NCI-H1092 treated with DMSO at 0.1 percent for 48 hours (cell line): ENCODE measurements at regions not wholly inside any gene's neighbourhood (a gene's known extent, or its start where the extent isn't known, plus 50 kb on each side); places are given as distances from the start of the nearest gene placed in this dataset.
"Not testable (repeated sequence)": the region's sequence is repeated elsewhere in the genome, so short reads cannot be mapped to it uniquely, and the experiment has no call there.

Experiments used
- DNase-seq: peaks from one replicate; lab custom pipeline; 2025; lab: John Stamatoyannopoulos, UW

DNA sequence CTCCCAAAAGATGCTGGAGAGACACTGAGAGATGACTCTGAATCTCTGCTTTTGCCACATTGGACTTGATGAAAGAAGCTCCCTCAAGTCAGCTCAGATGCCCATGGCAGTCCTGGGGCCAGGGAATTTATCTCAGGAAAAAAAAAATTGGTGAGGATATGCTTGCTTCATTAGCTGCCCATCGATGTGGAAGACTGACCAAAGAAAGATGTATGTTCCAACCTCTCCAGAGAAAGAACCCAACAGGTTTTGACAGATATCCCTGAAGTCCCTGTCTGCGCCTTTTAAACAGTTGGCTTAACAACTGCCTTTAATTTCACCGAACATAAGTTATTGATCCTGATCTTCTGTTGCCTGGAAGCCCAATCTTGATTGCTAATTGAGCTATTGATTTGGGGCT lies 137.4 kb downstream of the TMEM114 start:
- DNase-seq: no peak

DNA sequence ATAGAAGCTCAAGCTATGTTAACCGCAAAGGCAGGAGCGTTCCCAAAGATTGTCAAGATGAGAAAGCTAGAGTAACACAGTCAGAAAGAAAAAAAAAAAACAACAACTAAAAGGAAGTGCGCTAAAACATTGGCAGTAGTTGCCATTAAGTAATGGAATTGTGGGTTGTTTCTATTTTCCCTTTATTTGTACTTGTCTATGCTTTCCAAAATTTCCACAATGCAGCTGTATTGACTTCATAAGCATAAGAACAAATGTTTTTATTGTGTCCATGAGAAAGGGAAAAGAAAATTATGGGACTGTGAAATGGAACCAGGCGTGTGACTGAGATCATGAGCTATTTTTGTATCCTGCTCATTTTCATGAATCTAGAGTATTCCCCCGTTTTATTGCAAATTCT lies 153.4 kb downstream of the TMEM114 start:
- DNase-seq: no peak

DNA sequence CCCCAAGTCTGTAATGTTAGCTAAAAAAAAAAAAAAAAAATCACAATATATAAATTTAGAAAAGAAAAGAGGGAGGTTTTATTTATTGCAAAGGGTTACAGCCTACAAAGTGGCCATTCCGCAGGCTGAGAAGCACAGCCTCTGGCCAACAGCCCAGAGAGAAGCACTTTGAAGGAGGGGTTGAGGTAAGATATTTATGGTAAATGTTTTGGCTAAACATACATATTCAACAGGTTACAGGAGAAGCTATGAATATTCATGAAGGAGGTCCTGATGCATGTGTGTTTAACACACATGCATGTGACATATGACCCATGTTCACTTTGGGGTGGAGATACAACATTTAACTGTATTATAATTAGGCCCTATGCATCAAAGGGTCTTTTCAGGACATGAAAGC lies 158.5 kb downstream of the TMEM114 start:
- DNase-seq: no peak

DNA sequence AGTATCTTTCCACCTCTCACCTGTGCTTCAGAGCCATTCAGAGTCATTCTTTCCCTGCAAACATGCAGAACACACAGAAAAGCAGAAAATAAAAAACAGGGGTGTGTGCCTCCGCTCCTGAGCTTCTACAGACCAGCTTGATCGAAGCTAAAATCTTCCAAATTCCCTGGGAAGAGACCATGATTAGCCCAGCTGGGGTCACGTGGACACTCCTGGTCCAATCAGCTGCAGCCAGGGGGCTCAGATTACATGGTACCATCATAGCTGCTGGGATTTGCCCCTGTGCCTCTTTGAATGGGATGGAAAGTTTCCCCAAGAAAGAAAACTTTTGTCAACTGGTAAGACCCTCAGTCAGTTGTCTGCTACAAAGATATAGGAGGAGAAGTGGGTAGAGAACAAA lies 159.9 kb downstream of the TMEM114 start:
- DNase-seq: no peak

DNA sequence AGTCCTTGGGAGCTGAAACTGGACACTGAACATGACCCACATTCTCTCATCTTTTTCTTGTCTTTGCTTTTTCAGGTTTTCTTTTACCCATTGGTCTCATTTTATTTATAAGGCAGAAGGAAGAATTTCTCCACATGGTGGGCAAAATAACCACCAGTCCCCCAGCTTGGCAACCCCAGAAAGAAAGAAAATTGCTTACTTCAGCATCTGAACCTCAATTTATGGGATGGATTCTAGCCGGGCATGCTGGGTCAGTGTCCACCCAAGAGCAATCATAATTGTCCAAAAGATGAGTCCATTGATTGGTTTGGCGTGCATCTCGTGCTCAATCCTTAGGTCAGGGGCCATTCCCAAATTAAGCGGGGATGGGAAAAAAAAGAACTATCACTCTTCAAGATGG lies 163.7 kb downstream of the TMEM114 start:
- no peak for DNase-seq

DNA sequence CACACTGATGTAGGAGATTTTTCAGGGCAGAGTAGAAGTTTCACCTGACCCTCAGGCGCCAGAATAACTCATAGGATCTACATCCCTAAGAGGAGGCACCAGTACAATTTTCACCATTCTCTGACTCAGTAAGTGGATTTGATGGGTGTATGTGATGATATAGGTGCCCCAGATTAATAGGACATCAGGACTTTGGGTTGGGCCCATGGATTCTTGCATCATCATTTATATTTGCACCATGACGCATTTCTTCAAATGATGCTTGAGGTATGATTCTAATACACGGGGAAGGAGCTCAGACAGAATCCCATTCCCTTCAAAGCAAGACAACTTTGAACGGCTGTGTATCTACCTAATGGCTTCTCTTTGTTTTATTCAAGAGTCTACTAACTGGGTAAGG lies 173.2 kb downstream of the TMEM114 start:
- no peak for DNase-seq

DNA sequence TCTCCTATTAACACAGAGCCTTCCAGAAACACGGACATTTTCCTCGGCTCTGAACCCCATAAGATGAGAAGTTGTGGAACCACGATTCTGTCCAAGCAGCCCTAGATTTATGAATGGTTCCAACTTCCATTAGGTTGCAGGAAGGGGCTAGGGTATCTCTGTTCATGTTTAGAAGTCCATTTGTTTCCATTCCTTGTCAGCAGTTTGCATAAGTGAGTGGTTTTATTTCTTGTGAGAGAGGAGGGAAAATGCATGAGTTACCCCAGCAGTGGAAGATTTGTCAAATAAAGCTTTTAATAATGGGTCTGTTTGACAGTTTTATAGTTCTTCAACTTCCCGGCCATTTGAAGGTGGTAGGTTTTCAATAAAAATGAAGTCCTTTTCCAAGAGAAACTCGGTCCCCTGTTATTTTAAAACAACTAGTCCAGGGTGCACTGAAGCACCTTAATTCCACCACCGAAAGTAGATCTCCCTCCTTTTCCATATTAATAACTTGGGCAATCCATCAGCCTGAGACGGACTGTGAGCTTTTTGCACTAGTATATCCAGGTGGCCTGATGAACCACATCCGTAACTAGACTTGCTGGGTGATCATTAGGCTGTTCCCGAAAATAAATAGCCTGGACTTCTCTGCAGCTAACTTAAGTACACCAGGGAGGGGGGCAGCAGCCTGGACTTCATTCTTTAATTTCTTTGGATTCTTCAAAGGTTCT lies 181.3 kb downstream of the TMEM114 start:
- no peak for DNase-seq

DNA sequence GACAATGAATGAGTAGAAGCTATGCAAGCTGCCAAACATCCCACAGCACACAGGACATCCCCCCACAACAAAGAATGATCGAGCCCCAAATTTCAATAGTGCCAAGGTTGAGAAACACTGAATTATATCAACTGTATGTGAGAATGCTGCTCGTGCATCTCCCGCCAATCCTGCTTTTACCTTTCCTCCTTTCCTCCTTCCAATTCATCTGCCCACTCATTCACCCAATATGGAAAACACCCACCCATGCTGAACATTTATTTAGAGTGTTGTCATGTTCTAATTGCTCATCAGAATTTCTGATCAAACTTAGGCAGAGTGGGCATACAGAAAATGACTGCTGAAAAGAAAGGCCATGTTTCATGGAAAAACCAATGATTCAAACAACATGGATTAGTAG lies 183.0 kb downstream of the TMEM114 start:
- DNase-seq: no peak

DNA sequence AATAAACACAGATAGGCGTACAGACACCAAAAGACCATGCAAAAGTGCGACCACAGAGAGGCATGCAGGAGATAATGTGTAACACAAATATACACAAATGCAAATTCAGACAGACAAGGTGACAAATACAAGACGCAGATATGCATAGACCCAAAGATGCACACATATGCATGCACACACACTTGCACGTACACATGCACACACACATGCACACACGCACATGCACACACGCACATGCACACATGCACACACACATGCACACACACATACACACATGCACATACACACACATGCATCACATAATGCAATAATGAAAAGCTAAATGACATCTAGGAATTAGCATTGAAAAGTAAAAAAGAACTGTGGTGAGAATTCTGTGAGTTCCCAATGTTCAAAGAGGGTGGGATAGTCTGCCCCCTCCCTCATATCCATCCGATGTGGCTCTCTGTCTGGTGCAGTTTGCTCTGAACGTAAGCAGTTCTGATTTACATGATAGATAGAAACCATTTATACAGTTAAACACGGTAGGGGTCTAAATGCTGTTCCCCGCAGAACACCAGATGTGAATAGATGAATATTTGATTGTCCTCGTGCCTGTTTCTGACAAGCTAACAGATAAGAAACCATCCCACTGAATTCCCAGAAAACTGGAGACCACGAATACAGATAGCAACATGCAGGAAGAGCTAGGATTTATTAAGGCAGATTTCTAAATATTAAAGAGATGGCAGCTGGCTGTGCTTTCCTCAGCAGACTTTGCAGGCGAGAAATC lies 186.1 kb downstream of the TMEM114 start:
- no peak for DNase-seq

DNA sequence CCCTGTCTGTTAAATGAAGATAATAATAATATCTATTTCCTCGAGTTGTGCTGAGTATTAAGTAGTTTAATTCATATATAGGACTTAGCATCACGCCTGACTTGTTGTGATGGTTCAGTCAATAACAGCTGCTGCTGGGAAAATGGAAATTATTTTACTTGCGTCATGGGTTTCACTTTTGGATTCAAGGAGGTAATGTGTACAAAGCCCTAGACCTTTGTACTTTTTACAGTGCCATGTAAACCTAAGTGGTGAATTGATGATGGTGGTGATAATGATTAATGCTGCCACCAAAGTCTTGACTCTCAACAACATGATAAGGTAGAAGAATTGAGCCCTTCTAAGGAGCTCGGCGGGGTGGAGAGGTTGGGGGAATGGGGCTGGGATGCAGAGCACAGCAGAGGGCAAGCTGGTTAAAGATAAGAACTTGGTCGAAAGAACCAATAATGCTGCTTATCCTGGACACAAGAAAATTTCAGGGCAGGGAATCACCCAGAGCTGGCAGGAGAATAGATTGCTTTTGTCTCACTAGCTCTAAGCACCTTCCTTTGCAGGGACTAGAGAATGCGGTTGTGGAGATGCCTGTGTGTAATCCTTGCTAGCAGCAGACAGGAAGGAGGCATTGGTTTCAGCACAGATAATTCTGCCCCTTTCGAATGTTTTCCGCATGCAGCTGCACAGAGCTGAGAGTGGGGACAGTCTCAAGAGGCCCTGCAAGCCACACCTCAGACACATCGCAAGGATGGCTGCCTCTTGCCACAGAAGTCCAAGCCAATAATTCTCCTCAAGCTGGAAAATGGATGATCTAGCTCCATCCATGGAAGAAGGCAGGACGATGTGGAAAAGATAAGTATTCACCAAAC lies 187.1 kb downstream of the TMEM114 start:
- DNase-seq: no peak

DNA sequence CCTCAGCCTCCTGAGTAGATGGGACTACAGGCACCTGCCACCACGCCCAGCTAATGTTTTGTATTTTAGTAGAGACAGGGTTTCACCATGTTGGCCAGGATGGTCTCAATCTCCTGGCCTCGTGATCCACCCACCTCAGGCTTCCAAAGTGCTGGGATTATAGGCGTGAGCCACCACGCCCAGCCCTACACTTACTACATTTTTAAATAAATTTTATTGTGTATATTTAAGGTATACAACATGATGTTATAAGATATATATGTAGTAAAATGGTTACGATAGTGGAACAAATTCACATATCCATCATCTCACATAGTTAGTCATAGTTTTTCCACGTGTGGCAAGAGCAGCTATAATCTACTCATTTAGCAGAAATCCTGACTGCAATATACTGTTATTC lies 189.6 kb downstream of the TMEM114 start:
- DNase-seq: not testable (repeated sequence)

DNA sequence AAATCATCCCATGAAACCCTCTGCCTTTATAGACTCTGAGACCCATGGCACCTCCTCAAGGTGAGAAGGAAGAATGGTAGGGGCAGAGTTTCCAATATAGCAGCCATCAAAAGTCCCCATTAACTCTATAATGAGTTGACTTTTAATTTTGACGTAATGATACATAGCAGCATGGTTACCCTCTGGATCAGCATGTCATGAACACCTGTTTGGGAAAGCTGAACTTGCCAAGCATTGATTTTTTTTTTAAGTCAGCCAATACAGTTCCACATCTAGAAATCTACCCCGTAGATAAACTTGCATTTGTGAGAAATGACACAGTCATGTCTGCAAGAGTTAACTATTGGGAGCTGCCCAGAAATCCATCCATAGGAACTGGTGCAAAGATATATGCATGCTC lies 191.8 kb downstream of the TMEM114 start:
- no peak for DNase-seq

DNA sequence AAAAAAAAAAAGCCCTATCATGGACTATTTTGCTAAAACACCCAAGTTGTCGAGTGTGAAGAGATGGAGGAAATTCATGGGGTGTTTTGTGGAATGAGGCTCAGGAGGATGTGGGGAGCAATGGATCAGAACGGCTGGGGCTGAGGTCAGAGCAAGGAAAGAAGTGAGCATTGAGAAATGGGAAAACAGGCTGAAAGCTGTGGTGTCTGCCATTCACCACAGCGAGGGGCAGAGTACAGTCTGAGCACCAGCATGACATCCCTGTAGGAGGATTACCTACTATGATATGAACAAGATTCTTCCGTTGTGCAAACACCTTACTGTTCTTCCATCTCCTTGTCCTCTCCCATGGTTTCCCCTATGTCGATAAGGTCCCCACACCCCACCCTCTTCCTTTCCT lies 193.1 kb downstream of the TMEM114 start:
- no peak for DNase-seq

DNA sequence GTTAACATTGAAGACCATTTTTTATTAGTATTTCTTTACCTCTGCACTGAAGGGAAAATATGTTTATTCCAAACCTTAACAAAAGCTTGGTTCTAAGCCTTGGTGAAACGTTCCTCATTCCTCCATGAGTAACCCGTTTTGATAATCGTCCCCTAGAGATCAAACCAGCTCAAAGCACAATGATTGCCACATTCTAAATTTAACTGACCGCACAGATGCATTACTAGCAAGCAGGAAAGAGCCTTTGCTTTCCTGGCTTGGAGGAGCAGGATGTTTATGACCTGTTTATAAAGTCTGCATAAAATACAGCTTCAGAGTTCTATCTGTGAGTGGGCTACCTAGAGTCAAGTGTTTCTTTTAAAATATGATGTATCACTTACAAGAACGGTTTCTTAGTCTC lies 193.8 kb downstream of the TMEM114 start:
- no peak for DNase-seq

DNA sequence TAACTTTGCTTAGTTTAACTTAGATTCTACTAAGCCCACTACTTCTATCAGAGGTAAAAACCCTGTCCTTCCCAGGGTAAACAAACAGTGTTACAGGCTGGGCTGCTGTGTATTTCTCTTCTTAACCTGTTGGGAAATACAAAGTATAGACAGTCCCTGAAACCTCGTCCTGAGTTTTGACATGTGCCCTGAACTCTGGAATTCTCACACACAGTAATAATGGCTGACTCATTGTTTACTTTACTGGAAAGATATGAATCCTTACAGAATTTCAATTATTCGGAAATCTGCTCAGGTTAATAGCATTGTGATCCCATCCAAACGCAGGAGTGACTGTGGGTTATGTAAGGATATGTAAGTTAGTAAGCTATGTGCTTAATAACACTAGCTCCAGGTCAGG lies 199.1 kb downstream of the TMEM114 start:
- DNase-seq: no peak

DNA sequence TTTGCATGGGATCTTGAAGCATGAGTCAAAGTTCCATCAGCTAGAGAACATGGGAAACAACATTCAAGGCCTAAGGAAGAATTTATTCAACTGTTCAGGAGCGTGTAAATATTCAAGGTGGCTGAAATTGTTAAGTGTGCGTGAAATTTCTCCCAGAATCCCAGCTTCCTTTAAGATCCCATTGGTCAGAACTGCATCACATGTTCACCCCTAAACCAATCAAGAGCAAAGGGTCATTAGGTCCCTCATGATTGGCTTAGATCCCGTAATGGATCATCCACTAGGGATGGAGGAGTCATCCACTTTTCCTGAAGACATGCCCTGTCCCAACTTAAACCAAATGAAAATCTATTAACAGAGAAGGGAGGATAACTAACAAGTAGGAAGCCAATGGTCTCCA lies 201.6 kb downstream of the TMEM114 start:
- no peak for DNase-seq

DNA sequence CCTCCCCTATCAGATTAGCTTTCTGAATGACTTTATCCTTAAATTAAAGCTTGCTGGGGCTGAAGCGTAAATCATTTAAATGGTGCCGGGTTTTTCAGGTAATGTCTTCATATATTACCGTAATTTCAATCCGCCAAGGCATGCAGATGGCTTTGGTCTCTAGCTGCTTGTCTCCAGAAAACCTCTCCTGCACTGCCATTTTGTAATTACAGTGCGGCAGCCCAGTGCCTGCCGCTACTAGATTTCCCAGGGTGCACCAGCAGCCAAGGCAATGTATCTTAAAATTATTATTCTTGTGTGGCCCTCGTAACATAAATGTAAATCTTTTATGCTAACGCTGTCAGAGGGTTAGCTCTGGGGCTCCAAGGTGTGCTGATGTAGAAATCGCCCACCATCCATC lies 208.5 kb downstream of the TMEM114 start:
- no peak for DNase-seq

DNA sequence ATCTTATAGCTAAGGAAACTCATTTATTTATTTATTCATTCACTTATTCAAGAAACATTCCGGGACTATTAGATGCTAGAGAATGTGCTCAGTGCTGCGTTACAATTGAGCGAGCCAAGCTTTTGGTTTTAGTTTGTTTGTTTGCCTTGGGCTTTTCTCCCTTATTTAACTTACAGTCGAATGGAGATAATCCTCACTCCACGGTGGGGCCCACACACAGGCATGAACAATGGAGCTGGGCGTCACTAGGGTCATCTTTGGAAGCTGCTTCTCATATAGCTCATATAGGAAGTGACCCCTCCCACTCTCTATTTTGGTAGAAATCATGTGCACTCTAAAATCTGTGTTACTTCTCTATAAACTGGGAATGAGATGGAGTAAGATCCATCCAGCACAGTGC lies 210.0 kb downstream of the TMEM114 start:
- DNase-seq: no peak

DNA sequence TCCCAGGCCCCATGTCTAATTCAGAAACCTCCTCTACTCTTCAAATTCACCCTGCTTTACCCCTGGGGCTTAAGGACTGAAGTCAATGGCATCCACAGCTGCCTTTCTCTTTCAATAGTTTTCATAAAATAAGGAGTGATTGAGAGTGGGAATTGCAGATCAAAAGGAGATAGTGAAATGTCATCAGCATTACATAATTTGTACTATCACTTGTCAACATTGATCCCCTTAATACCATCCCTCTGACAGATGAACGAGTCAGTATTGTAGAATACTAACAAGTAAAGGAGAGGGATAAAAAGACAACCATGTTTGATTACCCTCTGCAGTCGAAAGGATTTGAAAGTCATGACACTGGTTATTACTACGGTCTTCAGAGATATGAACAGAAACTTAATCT lies 212.4 kb downstream of the TMEM114 start:
- no peak for DNase-seq

DNA sequence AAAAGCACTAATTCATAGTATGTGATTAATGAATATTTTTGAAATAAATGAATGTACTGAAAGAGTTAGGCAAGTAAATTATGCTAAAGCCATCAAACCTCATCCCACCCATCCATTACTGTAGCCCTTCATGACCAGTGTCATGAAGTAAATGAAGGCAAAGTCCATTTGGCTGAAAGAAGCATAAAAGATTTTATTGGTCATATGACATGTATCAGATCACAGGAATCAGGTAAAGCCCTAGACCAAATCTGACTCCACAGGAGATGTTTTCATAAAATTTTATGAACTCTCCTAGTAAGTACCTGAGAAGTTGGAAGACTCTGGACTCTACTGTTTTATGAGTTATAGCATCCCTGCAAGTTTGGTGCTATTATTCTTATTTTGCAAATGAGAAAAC lies 213.5 kb downstream of the TMEM114 start:
- DNase-seq: no peak

DNA sequence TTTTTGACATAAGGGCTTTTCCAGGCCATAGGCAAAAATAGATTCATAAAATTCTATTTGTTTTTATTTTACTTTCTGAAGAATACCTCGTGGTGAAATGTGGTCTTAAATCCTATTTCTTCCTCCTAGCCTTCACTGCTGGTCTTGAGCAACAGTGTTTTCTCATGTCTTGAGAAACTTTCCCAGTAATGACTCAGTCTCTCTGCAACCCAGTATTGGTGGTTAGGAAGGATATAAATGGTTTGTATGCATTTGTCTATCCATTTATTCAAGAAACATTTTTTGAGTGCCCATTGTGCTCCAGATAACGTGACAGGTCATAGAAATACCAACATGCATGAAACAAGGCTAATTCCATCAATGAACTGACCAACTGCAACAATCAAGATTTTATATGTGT lies 213.9 kb downstream of the TMEM114 start:
- DNase-seq: no peak

DNA sequence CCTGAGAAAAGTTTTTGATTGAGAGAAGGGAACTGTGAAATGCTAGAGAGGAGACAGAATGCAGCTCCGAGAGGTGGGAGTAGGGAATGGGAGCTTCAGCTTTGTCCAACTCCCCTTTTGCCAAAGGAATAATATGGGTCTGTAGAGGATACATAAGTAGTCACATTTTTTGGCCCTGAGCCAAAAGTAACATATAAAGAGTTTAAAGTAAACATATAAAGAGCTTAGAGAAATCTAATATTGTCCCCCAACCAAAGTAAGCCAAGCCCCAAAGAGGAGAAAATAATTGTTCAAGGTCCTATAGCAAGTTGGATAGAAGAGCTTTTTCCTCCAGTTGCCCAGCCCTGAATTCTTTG lies 215.1 kb downstream of the TMEM114 start:
- DNase-seq: no peak
